ENCODE measurements at regions not wholly inside any gene's neighbourhood (a gene's known extent, or its start where the extent isn't known, plus 50 kb on each side); places are given as distances from the start of the nearest gene placed in this dataset.

- TF ChIP-seq CTCF (IDR thresholded peaks at IDR 0.05) (no peak), POLR2A (IDR thresholded peaks at IDR 0.05) (no peak), EP300 (IDR thresholded peaks at IDR 0.05) (no peak)
Observed at GRCh38 chr2:38182492-38183003, 106.6 kb upstream of the CYP1B1 start.
